ENCODE measurements at regions not wholly inside any gene's neighbourhood (a gene's known extent, or its start where the extent isn't known, plus 50 kb on each side); places are given as distances from the start of the nearest gene placed in this dataset.

DNA sequence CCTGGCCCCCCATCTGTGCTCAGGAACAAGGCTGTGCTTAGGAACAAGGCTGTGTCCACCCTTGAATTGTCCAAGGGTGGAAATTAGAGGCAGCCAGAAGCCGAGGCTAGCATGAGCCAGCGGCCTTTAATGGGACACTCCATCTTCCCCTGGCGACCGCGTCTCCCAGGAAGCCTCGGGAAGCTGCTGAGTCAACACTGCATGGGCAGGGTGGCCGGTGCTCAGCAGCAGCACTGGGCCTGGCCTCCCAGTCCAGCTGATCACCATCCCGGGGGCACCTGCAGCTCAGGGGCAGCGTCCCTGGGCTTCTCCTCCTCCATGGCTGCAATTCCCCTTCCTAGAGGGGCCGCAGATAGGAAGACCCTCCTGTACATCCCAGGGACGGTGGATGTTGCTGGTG, 180.8 kb downstream of the ENGASE start:
- no peaks in the 10 kb centered on the region for H3K27me3 ChIP-seq (ENCODE audit: low read length)
- H3K9ac ChIP-seq (ENCODE audit: low read length), result no peak overlapping the region
- H4K20me1 ChIP-seq (ENCODE audit: low read depth, low read length), result no peaks in the 10 kb centered on the region
- H3K36me3 ChIP-seq (ENCODE audit: low read length), result no peaks in the 10 kb centered on the region
- no peaks in the 10 kb centered on the region for H3K79me2 ChIP-seq (ENCODE audit: insufficient read depth, low read length)
- H3K9me2 ChIP-seq (replicated peaks; ENCODE audit: insufficient read depth, low read length), result no peaks in the 10 kb centered on the region
- no peaks in the 10 kb centered on the region for H3F3A ChIP-seq (ENCODE audit: insufficient read depth)
- no peak overlapping the region for H2AFZ ChIP-seq (ENCODE audit: low read depth, low read length, severe bottlenecking)
- H3K27ac ChIP-seq (ENCODE audit: low read depth, low read length), result no peak overlapping the region
- H3K4me3 ChIP-seq (ENCODE audit: insufficient read depth, low read length, poor library complexity, severe bottlenecking), result no peak overlapping the region
- TF ChIP-seq, protein P1, sequence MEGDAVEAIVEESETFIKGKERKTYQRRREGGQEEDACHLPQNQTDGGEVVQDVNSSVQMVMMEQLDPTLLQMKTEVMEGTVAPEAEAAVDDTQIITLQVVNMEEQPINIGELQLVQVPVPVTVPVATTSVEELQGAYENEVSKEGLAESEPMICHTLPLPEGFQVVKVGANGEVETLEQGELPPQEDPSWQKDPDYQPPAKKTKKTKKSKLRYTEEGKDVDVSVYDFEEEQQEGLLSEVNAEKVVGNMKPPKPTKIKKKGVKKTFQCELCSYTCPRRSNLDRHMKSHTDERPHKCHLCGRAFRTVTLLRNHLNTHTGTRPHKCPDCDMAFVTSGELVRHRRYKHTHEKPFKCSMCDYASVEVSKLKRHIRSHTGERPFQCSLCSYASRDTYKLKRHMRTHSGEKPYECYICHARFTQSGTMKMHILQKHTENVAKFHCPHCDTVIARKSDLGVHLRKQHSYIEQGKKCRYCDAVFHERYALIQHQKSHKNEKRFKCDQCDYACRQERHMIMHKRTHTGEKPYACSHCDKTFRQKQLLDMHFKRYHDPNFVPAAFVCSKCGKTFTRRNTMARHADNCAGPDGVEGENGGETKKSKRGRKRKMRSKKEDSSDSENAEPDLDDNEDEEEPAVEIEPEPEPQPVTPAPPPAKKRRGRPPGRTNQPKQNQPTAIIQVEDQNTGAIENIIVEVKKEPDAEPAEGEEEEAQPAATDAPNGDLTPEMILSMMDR (IDR thresholded peaks at IDR 0.05; ENCODE audit: insufficient read depth, low read length, poor library complexity, severe bottlenecking), result no peak
- no peak for TF ChIP-seq EZH2phosphoT487 (conservative IDR thresholded peaks at IDR 0.05; ENCODE audit: low read length)
- no peak overlapping the region for H3K4me2 ChIP-seq (ENCODE audit: low read depth, low read length, poor library complexity, severe bottlenecking)
- H3K9me3 ChIP-seq (ENCODE audit: insufficient read depth, low read length), result no peaks in the 10 kb centered on the region

DNA sequence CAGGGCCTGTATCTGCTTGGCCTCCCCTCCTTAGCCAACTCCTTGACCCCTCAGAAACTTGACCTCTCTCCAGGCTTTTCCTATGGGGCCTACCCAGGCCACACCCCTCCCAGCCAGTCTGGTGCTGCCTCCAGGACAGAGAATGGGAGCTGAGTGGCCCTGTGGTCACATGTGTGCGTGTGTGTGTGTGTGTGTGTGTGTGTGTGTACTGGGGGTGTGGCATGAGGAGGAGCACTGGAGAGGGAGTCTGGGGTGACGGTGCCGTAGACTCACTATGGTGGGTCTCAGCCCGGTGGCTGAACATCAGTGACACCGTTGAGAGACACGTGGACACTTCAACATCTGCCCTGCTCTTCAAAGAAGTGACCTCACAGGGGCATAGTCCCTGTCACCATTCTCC, 180.4 kb downstream of the ENGASE start:
- no peak overlapping the region for H3K27ac ChIP-seq (ENCODE audit: low read depth, low read length)
- H3K9me3 ChIP-seq (ENCODE audit: insufficient read depth, low read length), result no peaks in the 10 kb centered on the region
- no peak overlapping the region for H3K9ac ChIP-seq (ENCODE audit: low read length)
- H3K4me2 ChIP-seq (ENCODE audit: low read depth, low read length, poor library complexity, severe bottlenecking), result no peak overlapping the region
- H4K20me1 ChIP-seq (ENCODE audit: low read depth, low read length), result no peaks in the 10 kb centered on the region
- no peak overlapping the region for H2AFZ ChIP-seq (ENCODE audit: low read depth, low read length, severe bottlenecking)
- H3K4me3 ChIP-seq (ENCODE audit: insufficient read depth, low read length, poor library complexity, severe bottlenecking), result no peak overlapping the region
- H3K79me2 ChIP-seq (ENCODE audit: insufficient read depth, low read length), result no peaks in the 10 kb centered on the region
- no peaks in the 10 kb centered on the region for H3K36me3 ChIP-seq (ENCODE audit: low read length)
- TF ChIP-seq, protein P1 (IDR thresholded peaks at IDR 0.05; ENCODE audit: insufficient read depth, low read length, poor library complexity, severe bottlenecking), result no peak
- TF ChIP-seq EZH2phosphoT487 (conservative IDR thresholded peaks at IDR 0.05; ENCODE audit: low read length), result no peak
- no peaks in the 10 kb centered on the region for H3F3A ChIP-seq (ENCODE audit: insufficient read depth)
- H3K9me2 ChIP-seq (replicated peaks; ENCODE audit: insufficient read depth, low read length), result no peaks in the 10 kb centered on the region
- no peaks in the 10 kb centered on the region for H3K27me3 ChIP-seq (ENCODE audit: low read length)

DNA sequence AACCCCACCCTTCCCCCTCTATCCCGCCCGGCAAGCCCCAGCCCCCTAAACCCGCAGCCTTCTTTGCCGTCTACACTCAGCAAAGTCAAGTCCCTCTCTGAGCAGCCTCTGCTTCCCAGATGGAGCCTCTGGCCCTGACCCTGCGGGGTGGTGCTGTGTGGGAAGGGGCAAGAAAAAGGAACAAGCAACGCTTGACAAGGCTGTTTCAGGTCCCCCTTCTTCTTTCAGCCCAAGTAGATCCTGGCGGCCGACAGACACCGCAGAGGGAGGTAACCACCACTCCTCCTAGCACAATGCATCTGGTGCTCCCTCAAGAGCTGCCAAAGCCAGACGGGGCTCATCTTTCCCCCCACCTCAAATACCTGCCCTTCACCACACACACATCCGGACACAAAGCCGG, 178.3 kb downstream of the ENGASE start:
- H3K9ac ChIP-seq (ENCODE audit: low read length), result no peak overlapping the region
- H3K36me3 ChIP-seq (ENCODE audit: low read length), result no peaks in the 10 kb centered on the region
- H4K20me1 ChIP-seq (ENCODE audit: low read depth, low read length), result no peaks in the 10 kb centered on the region
- TF ChIP-seq, protein P1 (IDR thresholded peaks at IDR 0.05; ENCODE audit: insufficient read depth, low read length, poor library complexity, severe bottlenecking), result no peak
- no peak for TF ChIP-seq EZH2phosphoT487 (conservative IDR thresholded peaks at IDR 0.05; ENCODE audit: low read length)
- no peak overlapping the region for H3K4me3 ChIP-seq (ENCODE audit: insufficient read depth, low read length, poor library complexity, severe bottlenecking)
- no peak overlapping the region for H2AFZ ChIP-seq (ENCODE audit: low read depth, low read length, severe bottlenecking)
- no peak overlapping the region for H3K4me2 ChIP-seq (ENCODE audit: low read depth, low read length, poor library complexity, severe bottlenecking)
- no peaks in the 10 kb centered on the region for H3K9me2 ChIP-seq (replicated peaks; ENCODE audit: insufficient read depth, low read length)
- H3F3A ChIP-seq (ENCODE audit: insufficient read depth), result no peaks in the 10 kb centered on the region
- H3K27me3 ChIP-seq (ENCODE audit: low read length), result no peaks in the 10 kb centered on the region
- H3K27ac ChIP-seq (ENCODE audit: low read depth, low read length), result no peak overlapping the region
- H3K9me3 ChIP-seq (ENCODE audit: insufficient read depth, low read length), result no peaks in the 10 kb centered on the region
- H3K79me2 ChIP-seq (ENCODE audit: insufficient read depth, low read length), result no peaks in the 10 kb centered on the region

Data from SU-DHL-6 (cell line).